A549 (cell line): ENCODE measurements at regions not wholly inside any gene's neighbourhood (a gene's known extent, or its start where the extent isn't known, plus 50 kb on each side); places are given as distances from the start of the nearest gene placed in this dataset.

Experiments
- ATAC-seq, 2 experiments: fragments of 200-7000 bp in 1 of 2; fragments of >200 bp in 1 of 2; cut with Nextera tagmentation in 1 of 2; cut with Tn5 transposase in 1 of 2; 3 replicates each; pipeline versions ENCODE4 v1.8.0 to v1.9.1; 2018 to 2020; ENCODE audit warnings: mild to moderate bottlenecking in 1 of 2, moderate library complexity in 1 of 2
- CTCF ChIA-PET: fragments of 300-600 bp; sonication (Branson Sonifier 250); formaldehyde crosslinking; extraction: SDS; loops from one replicate; lab custom pipeline; 2021; ENCODE audit warnings: antibody characterized with exemption, inconsistent platforms; lab: Yijun Ruan, JAX
- POLR2A ChIA-PET: fragments of 350-600 bp; formaldehyde crosslinking; extraction: SDS; loops from one replicate; lab custom pipeline; 2021; ENCODE audit warnings: antibody characterized with exemption, inconsistent platforms; lab: Yijun Ruan, JAX
- DNase-seq, 2 experiments: peaks; one replicate each; pipeline versions ENCODE4 v3.0.0 to v3.0.0-alpha.2; 2011 to 2016; ENCODE audit warnings: low read depth in 1 of 2, low spot score in 1 of 2
- FAIRE-seq: peaks from 2 replicates; lab custom pipeline; 2011; peaks lifted over from hg19 to GRCh38; lab: Jason Lieb, UNC
- H3K27ac ChIP-seq, 2 experiments: fragments of >200 bp; sonication (Bioruptor Twin); formaldehyde crosslinking; 3 replicates each; pipeline ENCODE4 v1.5.1; 2016 to 2017
- H3K4me1 ChIP-seq: fragments of >200 bp; sonication (Bioruptor Twin); formaldehyde crosslinking; 3 replicates; pipeline ENCODE4 v1.6.1; 2016
- H3K4me2 ChIP-seq: fragments of >200 bp; sonication (Bioruptor Twin); formaldehyde crosslinking; 3 replicates; pipeline ENCODE4 v1.6.1; 2016
- H3K4me3 ChIP-seq: fragments of >200 bp; sonication (Bioruptor Twin); formaldehyde crosslinking; 3 replicates; pipeline ENCODE4 v1.5.1; 2016
- H3K9me3 ChIP-seq: fragments of >200 bp; sonication (Bioruptor Twin); formaldehyde crosslinking; 3 replicates; pipeline ENCODE4 v1.6.1; 2016
- BHLHE40 ChIP-seq: IDR thresholded peaks from 2 replicates; pipeline ENCODE4 v1.6.1; 2012; ENCODE audit warnings: low read depth, low read length, inconsistent platforms
- CBX2 ChIP-seq: fragments of 200-600 bp; sonication (generic); IDR thresholded peaks from 2 replicates; pipeline ENCODE4 v1.6.1; 2016; ENCODE audit warnings: low read depth, mild to moderate bottlenecking, borderline replicate concordance
- CBX8 ChIP-seq: fragments of 200-600 bp; sonication (generic); IDR thresholded peaks from 2 replicates; pipeline ENCODE4 v1.6.1; 2016
- CEBPB ChIP-seq, 2 experiments: fragments of >200 bp in 1 of 2; sonication (Bioruptor Twin) in 1 of 2; formaldehyde crosslinking in 1 of 2; IDR thresholded peaks; 2 replicates each; pipeline ENCODE4 v1.6.1; 2012 to 2016
- CHD4 ChIP-seq: fragments of 200-600 bp; sonication (generic); IDR thresholded peaks from 2 replicates; pipeline ENCODE4 v1.6.1; 2016; ENCODE audit warnings: antibody characterized with exemption, mild to moderate bottlenecking, borderline replicate concordance
- EP300 ChIP-seq, 2 experiments: fragments of >200 bp; sonication (Bioruptor Twin); formaldehyde crosslinking; IDR thresholded peaks; 2 replicates in 1 of 2; 3 replicates in 1 of 2; pipeline ENCODE4 v1.6.1; 2016 to 2017
- FOSL2 ChIP-seq, 2 experiments: fragments of 450-650 bp in 1 of 2; fragments of >200 bp in 1 of 2; sonication (Bioruptor Twin) in 1 of 2; formaldehyde crosslinking; IDR thresholded peaks; 2 replicates each; pipeline versions ENCODE4 v1.5.0 to v1.6.1; 2016 to 2020; ENCODE audit warnings: mild to moderate bottlenecking in 1 of 2, moderate library complexity in 1 of 2
- FOXS1 ChIP-seq: fragments of 250-450 bp; sonication (Bioruptor Pico); IDR thresholded peaks from 2 replicates; pipeline ENCODE4 v1.5.0; 2020; ENCODE audit warnings: mild to moderate bottlenecking, moderate library complexity
- GATA3 ChIP-seq: IDR thresholded peaks from 2 replicates; pipeline ENCODE4 v1.6.1; 2012; ENCODE audit warnings: borderline replicate concordance
- HDAC2 ChIP-seq: fragments of 200-600 bp; sonication (generic); IDR thresholded peaks from 2 replicates; pipeline ENCODE4 v1.6.1; 2016
- HEYL ChIP-seq: fragments of 250-450 bp; sonication (Bioruptor Pico); IDR thresholded peaks from 2 replicates; pipeline ENCODE4 v1.8.0; 2021; ENCODE audit warnings: mild to moderate bottlenecking, moderate library complexity
- HOXB5 ChIP-seq: fragments of 250-450 bp; sonication (Bioruptor Pico); IDR thresholded peaks from 2 replicates; pipeline ENCODE4 v1.5.0; 2020; ENCODE audit warnings: mild to moderate bottlenecking, moderate library complexity
- JUN ChIP-seq, 2 experiments: fragments of >200 bp; sonication (Bioruptor Twin); formaldehyde crosslinking; IDR thresholded peaks; 2 replicates in 1 of 2; 3 replicates in 1 of 2; pipeline ENCODE4 v1.6.1; 2016 to 2017
- KDM1A ChIP-seq: fragments of 200-600 bp; sonication (generic); IDR thresholded peaks from 2 replicates; pipeline ENCODE4 v1.6.1; 2016; ENCODE audit warnings: low read depth, mild to moderate bottlenecking
- MAFK ChIP-seq: fragments of 450-650 bp; IDR thresholded peaks from 2 replicates; pipeline ENCODE4 v1.6.1; 2014; ENCODE audit not compliant: partially characterized antibody
- PHF8 ChIP-seq: fragments of 200-600 bp; sonication (generic); IDR thresholded peaks from 2 replicates; pipeline ENCODE4 v1.6.1; 2016; ENCODE audit warnings: low read depth, mild to moderate bottlenecking, antibody characterized with exemption, moderate library complexity, borderline replicate concordance
- POLR2A ChIP-seq: IDR thresholded peaks from 2 replicates; pipeline ENCODE4 v1.6.1; 2012; ENCODE audit warnings: mild to moderate bottlenecking, low read length
- RCOR1 ChIP-seq: fragments of 150-350 bp; IDR thresholded peaks from 2 replicates; pipeline ENCODE4 v1.6.1; 2014; ENCODE audit warnings: antibody characterized with exemption, low read length, low read depth
- ZC3H11A ChIP-seq: fragments of 450-650 bp; IDR thresholded peaks from 2 replicates; pipeline ENCODE4 v1.6.1; 2014; ENCODE audit warnings: antibody characterized with exemption, mild to moderate bottlenecking
- ZFP36 ChIP-seq: fragments of 450-650 bp; IDR thresholded peaks from 2 replicates; pipeline ENCODE4 v1.6.1; 2014; ENCODE audit warnings: borderline replicate concordance; ENCODE audit not compliant: partially characterized antibody
- ZSCAN20 ChIP-seq: fragments of 250-450 bp; sonication (Bioruptor Pico); IDR thresholded peaks from 2 replicates; pipeline ENCODE4 v1.8.0; 2022; ENCODE audit warnings: mild to moderate bottlenecking, moderate library complexity
- WGBS: methylation state at CpG from one replicate; pipeline ENCODE4 v1.1.6; 2017; ENCODE audit errors: missing lambda C conversion rate; 5-methylcytosine and 5-hydroxymethylcytosine counted together
- TF ChIP-seq, protein P1 (sequence below): IDR thresholded peaks from 2 replicates; pipeline ENCODE4 v1.6.1; 2012; ENCODE audit warnings: low read depth, borderline replicate concordance
- TF ChIP-seq, protein P2 (sequence below): fragments of >200 bp; sonication (Bioruptor Twin); formaldehyde crosslinking; IDR thresholded peaks from 3 replicates; pipeline ENCODE4 v1.6.1; 2016
- TF ChIP-seq, protein P3 (sequence below): fragments of >200 bp; sonication (Bioruptor Twin); formaldehyde crosslinking; IDR thresholded peaks from 3 replicates; pipeline ENCODE4 v1.5.1; 2016
- TF ChIP-seq, protein P4 (sequence below): IDR thresholded peaks from 2 replicates; pipeline ENCODE4 v1.6.1; 2012
- TF ChIP-seq, protein P5 (sequence below): fragments of 450-650 bp; IDR thresholded peaks from 2 replicates; pipeline ENCODE4 v1.6.1; 2014; ENCODE audit warnings: antibody characterized with exemption
- TF ChIP-seq, protein P6 (sequence below): fragments of >200 bp; sonication (Bioruptor Twin); formaldehyde crosslinking; IDR thresholded peaks from 2 replicates; pipeline ENCODE4 v1.6.1; 2016

DNA sequence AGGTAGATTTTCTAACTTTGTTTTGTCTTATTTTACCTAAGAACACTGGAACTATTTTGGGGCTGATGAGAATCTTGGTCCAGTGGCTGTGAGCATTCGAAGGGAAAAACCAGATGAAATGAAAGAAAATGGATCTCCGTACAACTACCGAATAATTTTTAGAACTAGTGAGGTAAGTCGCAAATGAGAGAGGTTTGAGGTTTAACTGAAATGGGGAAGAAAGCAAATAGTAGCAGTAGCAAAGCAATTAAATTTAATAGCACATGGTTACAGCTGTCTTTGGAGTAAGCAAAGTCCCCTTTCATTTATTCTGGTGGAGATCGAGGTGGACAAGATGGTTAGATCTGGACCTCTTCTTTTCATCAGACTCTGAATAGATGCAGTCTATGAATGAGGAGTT is 313.5 kb upstream of the RGS6 start:
- CTCF ChIA-PET = no interaction called here
- ATAC-seq (no peak), DNase-seq (no peak)
- no peak for TF ChIP-seq HOXB5
- TF ChIP-seq ZC3H11A = no peak
- no peak for TF ChIP-seq KDM1A
- TF ChIP-seq HEYL (CRISPR knock-in tag) = no peak
- no peak for TF ChIP-seq ZFP36
- no peak for TF ChIP-seq MAFK
- TF ChIP-seq, protein P1, sequence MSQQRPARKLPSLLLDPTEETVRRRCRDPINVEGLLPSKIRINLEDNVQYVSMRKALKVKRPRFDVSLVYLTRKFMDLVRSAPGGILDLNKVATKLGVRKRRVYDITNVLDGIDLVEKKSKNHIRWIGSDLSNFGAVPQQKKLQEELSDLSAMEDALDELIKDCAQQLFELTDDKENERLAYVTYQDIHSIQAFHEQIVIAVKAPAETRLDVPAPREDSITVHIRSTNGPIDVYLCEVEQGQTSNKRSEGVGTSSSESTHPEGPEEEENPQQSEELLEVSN = no peak
- TF ChIP-seq, protein P2, sequence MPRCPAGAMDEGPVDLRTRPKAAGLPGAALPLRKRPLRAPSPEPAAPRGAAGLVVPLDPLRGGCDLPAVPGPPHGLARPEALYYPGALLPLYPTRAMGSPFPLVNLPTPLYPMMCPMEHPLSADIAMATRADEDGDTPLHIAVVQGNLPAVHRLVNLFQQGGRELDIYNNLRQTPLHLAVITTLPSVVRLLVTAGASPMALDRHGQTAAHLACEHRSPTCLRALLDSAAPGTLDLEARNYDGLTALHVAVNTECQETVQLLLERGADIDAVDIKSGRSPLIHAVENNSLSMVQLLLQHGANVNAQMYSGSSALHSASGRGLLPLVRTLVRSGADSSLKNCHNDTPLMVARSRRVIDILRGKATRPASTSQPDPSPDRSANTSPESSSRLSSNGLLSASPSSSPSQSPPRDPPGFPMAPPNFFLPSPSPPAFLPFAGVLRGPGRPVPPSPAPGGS = no peak
- TF ChIP-seq FOSL2 (IDR thresholded peaks at IDR 0.05) = no peak
- no peak for TF ChIP-seq FOSL2 (CRISPR knock-in tag; IDR thresholded peaks at IDR 0.05)
- TF ChIP-seq RCOR1 = no peak
- no peak for TF ChIP-seq CBX8
- TF ChIP-seq, protein P3, sequence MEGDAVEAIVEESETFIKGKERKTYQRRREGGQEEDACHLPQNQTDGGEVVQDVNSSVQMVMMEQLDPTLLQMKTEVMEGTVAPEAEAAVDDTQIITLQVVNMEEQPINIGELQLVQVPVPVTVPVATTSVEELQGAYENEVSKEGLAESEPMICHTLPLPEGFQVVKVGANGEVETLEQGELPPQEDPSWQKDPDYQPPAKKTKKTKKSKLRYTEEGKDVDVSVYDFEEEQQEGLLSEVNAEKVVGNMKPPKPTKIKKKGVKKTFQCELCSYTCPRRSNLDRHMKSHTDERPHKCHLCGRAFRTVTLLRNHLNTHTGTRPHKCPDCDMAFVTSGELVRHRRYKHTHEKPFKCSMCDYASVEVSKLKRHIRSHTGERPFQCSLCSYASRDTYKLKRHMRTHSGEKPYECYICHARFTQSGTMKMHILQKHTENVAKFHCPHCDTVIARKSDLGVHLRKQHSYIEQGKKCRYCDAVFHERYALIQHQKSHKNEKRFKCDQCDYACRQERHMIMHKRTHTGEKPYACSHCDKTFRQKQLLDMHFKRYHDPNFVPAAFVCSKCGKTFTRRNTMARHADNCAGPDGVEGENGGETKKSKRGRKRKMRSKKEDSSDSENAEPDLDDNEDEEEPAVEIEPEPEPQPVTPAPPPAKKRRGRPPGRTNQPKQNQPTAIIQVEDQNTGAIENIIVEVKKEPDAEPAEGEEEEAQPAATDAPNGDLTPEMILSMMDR = no peak
- no peak for TF ChIP-seq HDAC2
- TF ChIP-seq CEBPB (IDR thresholded peaks at IDR 0.05) = no peak
- TF ChIP-seq PHF8 = no peak
- TF ChIP-seq GATA3 = no peak
- no peak for TF ChIP-seq EP300 (IDR thresholded peaks at IDR 0.05)
- no peak for TF ChIP-seq BHLHE40
- no peak for TF ChIP-seq JUN (IDR thresholded peaks at IDR 0.05)
- TF ChIP-seq, all 56 proteins: peak for 0
- Histone ChIP-seq H3K4me1 (no peaks in the 10 kb centered on the region), H3K4me3 (no peak overlapping the region), H3K27ac (no peak overlapping the region), H3K4me2 (no peak overlapping the region), H3K9me3 (no peaks in the 10 kb centered on the region)
- 83% methylated on average over 5 of the region's 5 CpGs for whole genome bisulfite sequencing
- no peak for FAIRE-seq
- POLR2A ChIA-PET = no interaction called here

DNA sequence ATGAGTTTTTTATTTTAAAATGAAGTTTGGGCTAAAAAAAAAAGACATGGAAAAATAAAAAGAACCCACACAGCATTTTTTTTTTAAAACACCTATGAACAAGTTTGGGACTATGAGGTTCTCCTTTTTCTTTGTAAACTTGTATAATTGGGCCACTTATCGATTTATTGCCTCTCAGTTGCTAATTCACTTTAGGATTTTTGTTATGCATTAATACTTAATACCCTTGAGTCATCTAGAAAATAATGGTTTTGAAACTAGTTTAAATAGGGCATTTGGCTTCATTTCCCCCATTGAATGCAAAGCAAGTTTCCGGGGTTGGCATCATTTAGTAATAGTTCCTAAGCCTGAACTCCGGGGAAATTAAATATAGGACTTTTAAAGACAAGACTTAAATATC is 312.8 kb upstream of the RGS6 start:
- CTCF ChIA-PET = no interaction called here
- no peak overlapping the region for H3K4me3 ChIP-seq
- 64% methylated on average over 3 of the region's 3 CpGs for WGBS
- no peaks in the 10 kb centered on the region for H3K9me3 ChIP-seq
- DNase-seq (no peak), ATAC-seq (no peak), FAIRE-seq (no peak)
- no peak for TF ChIP-seq HOXB5
- H3K4me2 ChIP-seq = no peak overlapping the region
- H3K4me1 ChIP-seq = no peaks in the 10 kb centered on the region
- no peak overlapping the region for H3K27ac ChIP-seq
- POLR2A ChIA-PET = no interaction called here

DNA sequence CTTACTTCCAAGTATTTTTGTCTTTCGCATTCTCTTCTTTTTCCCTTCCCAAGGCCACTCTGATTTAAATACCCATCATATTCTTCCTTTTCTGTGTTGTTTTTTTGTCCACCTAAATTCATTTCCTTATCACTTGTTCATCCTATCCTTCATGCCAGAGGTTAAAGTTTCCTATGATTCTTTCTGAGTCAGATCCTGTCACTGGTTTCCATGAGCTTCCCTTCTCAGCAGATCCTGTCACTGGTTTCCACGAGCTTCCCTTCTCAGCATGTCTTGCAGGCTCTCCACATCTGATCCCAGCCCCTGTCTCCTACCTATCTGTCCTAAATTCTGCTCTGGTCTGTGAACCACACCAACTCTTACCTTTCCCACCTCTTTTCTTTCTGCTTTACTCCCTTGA is 311.8 kb upstream of the RGS6 start:
- DNase-seq = no peak
- CTCF ChIA-PET = no interaction called here
- TF ChIP-seq CBX2 (no peak), HDAC2 (no peak), POLR2A (no peak), ZSCAN20 (CRISPR knock-in tag) (no peak), FOSL2 (IDR thresholded peaks at IDR 0.05) (no peak), FOSL2 (CRISPR knock-in tag; IDR thresholded peaks at IDR 0.05) (no peak), FOXS1 (no peak), CHD4 (no peak), CBX8 (no peak), EP300 (IDR thresholded peaks at IDR 0.05) (no peak), ZC3H11A (no peak)
- TF ChIP-seq, protein P4, sequence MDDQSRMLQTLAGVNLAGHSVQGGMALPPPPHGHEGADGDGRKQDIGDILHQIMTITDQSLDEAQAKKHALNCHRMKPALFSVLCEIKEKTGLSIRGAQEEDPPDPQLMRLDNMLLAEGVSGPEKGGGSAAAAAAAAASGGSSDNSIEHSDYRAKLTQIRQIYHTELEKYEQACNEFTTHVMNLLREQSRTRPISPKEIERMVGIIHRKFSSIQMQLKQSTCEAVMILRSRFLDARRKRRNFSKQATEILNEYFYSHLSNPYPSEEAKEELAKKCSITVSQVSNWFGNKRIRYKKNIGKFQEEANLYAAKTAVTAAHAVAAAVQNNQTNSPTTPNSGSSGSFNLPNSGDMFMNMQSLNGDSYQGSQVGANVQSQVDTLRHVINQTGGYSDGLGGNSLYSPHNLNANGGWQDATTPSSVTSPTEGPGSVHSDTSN = no peak
- TF ChIP-seq, protein P5, sequence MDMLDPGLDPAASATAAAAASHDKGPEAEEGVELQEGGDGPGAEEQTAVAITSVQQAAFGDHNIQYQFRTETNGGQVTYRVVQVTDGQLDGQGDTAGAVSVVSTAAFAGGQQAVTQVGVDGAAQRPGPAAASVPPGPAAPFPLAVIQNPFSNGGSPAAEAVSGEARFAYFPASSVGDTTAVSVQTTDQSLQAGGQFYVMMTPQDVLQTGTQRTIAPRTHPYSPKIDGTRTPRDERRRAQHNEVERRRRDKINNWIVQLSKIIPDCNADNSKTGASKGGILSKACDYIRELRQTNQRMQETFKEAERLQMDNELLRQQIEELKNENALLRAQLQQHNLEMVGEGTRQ = no peak
- TF ChIP-seq, protein P6, sequence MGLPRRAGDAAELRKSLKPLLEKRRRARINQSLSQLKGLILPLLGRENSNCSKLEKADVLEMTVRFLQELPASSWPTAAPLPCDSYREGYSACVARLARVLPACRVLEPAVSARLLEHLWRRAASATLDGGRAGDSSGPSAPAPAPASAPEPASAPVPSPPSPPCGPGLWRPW = no peak
- H3K4me1 ChIP-seq = no peaks in the 10 kb centered on the region
- no peak for ATAC-seq
- H3K4me2 ChIP-seq = no peak overlapping the region
- 66% methylated on average over 2 of the region's 2 CpGs for WGBS
- FAIRE-seq = no peak
- POLR2A ChIA-PET = no interaction called here
- H3K9me3 ChIP-seq = no peaks in the 10 kb centered on the region
- H3K4me3 ChIP-seq = no peak overlapping the region
- H3K27ac ChIP-seq = no peak overlapping the region
